Cardiac muscle cell (in vitro differentiated cells and primary cell): ENCODE measurements at regions not wholly inside any gene's neighbourhood (a gene's known extent, or its start where the extent isn't known, plus 50 kb on each side); places are given as distances from the start of the nearest gene placed in this dataset.

Experiments used
- DNase-seq, 2 donors: peaks; one replicate each; pipeline versions ENCODE4 v3.0.0 to v3.0.0-alpha.2; 2010 to 2017; ENCODE audit warnings: low read depth in 1 of 2, low spot score in 1 of 2
- H3K27ac ChIP-seq: fragments of 200-600 bp; sonication (generic); 2 replicates; pipeline ENCODE4 v1.5.1; 2016
- H3K27me3 ChIP-seq: fragments of 200-600 bp; sonication (generic); 2 replicates; pipeline ENCODE4 v1.6.0; 2016; ENCODE audit warnings: control low read depth
- H3K36me3 ChIP-seq: fragments of 200-600 bp; sonication (generic); 2 replicates; pipeline ENCODE4 v1.5.1; 2016; ENCODE audit warnings: control low read depth
- H3K4me1 ChIP-seq: fragments of 200-600 bp; sonication (generic); 2 replicates; pipeline ENCODE4 v1.8.1; 2017; ENCODE audit warnings: low read depth, mild to moderate bottlenecking, mixed run types
- H3K4me3 ChIP-seq: fragments of 200-600 bp; sonication (generic); 2 replicates; pipeline ENCODE4 v1.5.1; 2016; ENCODE audit warnings: mild to moderate bottlenecking
- H3K9me3 ChIP-seq: fragments of 200-600 bp; sonication (generic); 2 replicates; pipeline ENCODE4 v1.5.1; 2017; ENCODE audit warnings: low read depth, mild to moderate bottlenecking, control low read depth
- TF ChIP-seq, protein P1 (sequence below): IDR thresholded peaks from 2 replicates; pipeline ENCODE4 v1.5.1; 2012; ENCODE audit warnings: low read depth, mild to moderate bottlenecking, low read length

DNA sequence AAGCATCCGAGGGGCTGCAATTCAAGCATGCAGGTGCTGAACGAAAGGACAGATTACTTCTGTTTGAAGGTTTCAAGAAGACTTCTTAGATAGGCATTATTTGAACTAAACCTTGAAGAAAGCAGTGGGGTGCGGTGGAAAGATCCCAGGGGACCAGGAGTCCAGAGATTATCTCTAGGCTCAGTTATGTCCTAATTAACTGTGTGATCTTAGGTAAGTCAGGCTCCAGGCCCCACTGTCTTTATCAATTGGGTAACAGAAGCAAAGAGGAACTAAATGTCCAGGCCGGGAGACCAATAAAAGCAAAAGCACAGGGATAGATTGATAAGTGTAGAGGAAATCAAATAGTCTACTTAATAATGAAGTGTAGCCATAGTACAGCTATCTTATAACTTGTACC is 72.9 kb upstream of the CDC42BPA start:
- Histone ChIP-seq H3K36me3 (no peaks in the 10 kb centered on the region), H3K27me3 (no peaks in the 10 kb centered on the region), H3K4me1 (no peaks in the 10 kb centered on the region), H3K4me3 (no peak overlapping the region), H3K27ac (no peak overlapping the region), H3K9me3 (no peaks in the 10 kb centered on the region)
- no peak for DNase-seq
- TF ChIP-seq, protein P1, sequence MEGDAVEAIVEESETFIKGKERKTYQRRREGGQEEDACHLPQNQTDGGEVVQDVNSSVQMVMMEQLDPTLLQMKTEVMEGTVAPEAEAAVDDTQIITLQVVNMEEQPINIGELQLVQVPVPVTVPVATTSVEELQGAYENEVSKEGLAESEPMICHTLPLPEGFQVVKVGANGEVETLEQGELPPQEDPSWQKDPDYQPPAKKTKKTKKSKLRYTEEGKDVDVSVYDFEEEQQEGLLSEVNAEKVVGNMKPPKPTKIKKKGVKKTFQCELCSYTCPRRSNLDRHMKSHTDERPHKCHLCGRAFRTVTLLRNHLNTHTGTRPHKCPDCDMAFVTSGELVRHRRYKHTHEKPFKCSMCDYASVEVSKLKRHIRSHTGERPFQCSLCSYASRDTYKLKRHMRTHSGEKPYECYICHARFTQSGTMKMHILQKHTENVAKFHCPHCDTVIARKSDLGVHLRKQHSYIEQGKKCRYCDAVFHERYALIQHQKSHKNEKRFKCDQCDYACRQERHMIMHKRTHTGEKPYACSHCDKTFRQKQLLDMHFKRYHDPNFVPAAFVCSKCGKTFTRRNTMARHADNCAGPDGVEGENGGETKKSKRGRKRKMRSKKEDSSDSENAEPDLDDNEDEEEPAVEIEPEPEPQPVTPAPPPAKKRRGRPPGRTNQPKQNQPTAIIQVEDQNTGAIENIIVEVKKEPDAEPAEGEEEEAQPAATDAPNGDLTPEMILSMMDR: no peak

DNA sequence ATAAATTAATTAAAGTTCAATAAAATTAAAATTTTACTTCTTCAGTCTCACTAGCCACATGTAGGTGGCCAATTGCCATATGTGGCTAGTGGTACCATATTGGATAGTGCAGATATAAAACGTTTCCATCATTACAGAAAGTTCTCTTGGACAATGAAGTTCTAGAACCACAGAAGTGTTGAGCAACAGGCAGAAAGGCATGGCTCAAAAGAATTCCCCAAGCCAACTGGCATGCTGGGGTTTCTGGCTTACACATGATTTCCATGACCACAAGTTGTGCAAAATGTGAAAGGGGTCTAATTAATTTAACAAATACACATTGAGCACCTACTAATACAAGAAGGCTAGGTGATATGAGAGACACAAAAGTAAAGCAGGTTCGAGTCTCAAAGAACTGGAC is 72.2 kb upstream of the CDC42BPA start:
- Histone ChIP-seq H3K4me1 (no peaks in the 10 kb centered on the region), H3K4me3 (no peak overlapping the region), H3K36me3 (no peaks in the 10 kb centered on the region), H3K9me3 (no peaks in the 10 kb centered on the region), H3K27ac (no peak overlapping the region), H3K27me3 (no peaks in the 10 kb centered on the region)
- TF ChIP-seq, protein P1: no peak
- peak in 1 of 2 donors; percentile 51 for DNase-seq

DNA sequence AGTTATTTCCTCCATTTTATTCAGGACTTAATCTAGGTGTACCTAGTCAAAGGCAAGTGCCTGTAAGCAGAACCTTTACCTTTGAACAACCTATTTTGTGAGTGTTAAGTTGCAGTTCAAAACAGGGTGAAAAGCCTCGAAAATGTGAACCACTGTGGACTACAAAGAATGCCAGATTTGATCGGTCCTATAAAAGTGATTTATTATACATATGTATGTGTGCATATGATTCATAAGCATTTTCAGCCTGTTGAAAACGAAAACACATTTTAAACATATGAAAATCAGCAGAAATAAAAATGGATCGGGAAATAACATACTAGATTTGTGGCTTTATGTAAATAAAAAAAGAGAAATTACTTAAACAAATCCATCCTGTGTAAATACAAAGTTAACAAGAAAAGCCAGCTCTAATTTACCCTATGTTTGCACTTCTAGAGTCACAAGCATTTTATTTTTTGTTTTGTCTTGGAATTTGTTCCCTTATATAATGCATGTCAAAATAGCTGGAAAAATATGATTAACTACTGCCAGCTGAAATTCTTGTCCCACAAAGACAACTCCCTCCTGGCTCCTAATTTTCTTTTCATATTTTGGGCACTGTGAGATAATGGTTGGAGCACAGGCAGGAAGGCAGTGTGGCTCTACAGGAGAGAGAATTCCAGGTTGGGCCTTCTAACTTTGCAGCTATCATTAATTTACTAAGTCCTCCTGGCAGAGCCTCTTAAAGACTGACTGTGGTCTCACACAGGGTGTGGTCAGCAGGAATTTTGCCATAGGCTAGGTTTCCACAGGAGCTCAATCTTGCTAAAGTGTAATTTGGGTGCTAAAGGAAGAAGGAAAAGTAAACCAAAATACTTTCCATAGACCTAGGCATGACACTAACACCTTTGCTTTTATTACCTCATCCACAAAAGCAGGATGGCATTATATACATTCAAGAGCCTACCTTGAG is 70.2 kb upstream of the CDC42BPA start:
- DNase-seq: no peak
- Histone ChIP-seq H3K27me3 (no peaks in the 10 kb centered on the region), H3K9me3 (no peaks in the 10 kb centered on the region), H3K4me3 (no peak overlapping the region), H3K4me1 (no peaks in the 10 kb centered on the region), H3K27ac (no peak overlapping the region), H3K36me3 (no peaks in the 10 kb centered on the region)
- TF ChIP-seq, protein P1: no peak

DNA sequence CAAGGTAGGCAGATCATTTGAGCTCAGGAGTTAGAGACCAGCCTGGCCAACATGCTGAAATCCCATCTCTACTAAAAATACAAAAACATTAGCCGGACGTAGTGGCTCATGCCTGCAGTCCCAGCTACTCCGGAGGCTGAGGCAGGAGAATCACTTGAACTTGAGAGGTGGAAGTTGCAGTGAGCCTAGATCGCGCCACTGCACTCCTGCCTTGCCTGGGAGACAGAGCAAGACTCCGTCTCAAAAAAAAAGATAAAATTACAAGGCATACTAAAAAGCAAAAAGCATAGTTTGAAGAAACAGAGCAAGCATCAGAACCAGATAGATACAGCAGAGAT is 61.2 kb upstream of the CDC42BPA start:
- Histone ChIP-seq H3K36me3 (no peaks in the 10 kb centered on the region), H3K4me3 (no peak overlapping the region), H3K4me1 (no peaks in the 10 kb centered on the region), H3K27ac (no peak overlapping the region), H3K27me3 (no peaks in the 10 kb centered on the region), H3K9me3 (no peaks in the 10 kb centered on the region)
- no peak for DNase-seq
- TF ChIP-seq, protein P1: no peak

DNA sequence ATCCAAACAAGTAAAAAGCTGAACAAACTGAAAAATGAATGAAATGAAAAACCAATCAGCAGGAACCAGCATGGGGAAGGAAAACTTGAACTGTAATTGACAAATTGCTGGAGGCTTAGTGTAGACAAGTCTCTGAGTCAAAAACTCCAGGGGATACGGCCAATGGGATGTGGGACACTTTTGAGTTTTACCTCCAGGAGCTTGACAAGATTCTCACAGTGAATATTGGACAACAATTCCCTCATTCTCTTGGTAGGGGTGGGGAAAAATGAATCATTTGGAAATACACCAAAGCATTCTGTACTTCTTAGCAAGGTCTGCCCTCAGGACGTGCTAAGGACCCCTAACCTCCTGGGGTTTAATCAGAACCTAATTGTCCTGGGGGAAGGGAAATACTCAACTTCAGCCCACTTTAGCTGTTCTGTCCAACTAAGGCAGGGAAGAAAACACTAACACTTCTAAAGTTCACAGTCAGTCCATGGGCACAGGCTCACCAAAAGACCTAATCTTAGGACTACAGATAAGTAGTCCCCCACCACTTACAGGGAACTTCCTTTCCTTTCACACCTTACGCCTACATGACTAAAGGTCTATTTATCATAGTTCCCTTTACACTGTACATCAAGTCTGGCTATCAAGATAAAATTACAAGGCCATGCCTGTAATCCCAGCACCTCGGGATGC is 60.7 kb upstream of the CDC42BPA start:
- Histone ChIP-seq H3K27ac (no peak overlapping the region), H3K9me3 (no peaks in the 10 kb centered on the region), H3K27me3 (no peaks in the 10 kb centered on the region), H3K4me3 (no peak overlapping the region), H3K4me1 (no peaks in the 10 kb centered on the region), H3K36me3 (no peaks in the 10 kb centered on the region)
- DNase-seq: peak in 1 of 2 donors; percentile 4
- TF ChIP-seq, protein P1: no peak
